HEK293T (cell line): ENCODE measurements at regions not wholly inside any gene's neighbourhood (a gene's known extent, or its start where the extent isn't known, plus 50 kb on each side); places are given as distances from the start of the nearest gene placed in this dataset.
"Not testable (repeated sequence)": the region's sequence is repeated elsewhere in the genome, so short reads cannot be mapped to it uniquely, and the experiment has no call there.

Experiments
- CTCF ChIA-PET: fragments of 350-600 bp; formaldehyde crosslinking; extraction: SDS; loops from one replicate; lab custom pipeline; 2021; ENCODE audit warnings: antibody characterized with exemption, inconsistent platforms; lab: Yijun Ruan, JAX
- POLR2A ChIA-PET: fragments of 350-600 bp; formaldehyde crosslinking; extraction: SDS; loops from one replicate; lab custom pipeline; 2020; ENCODE audit warnings: antibody characterized with exemption, inconsistent platforms; lab: Yijun Ruan, JAX
- DNase-seq: peaks from one replicate; pipeline ENCODE4 v3.0.0; 2012; ENCODE audit warnings: mixed read lengths; ENCODE audit errors: extremely low spot score
- ARNT ChIP-seq: fragments of 450-650 bp; IDR thresholded peaks from 2 replicates; pipeline ENCODE4 v1.6.1; 2017; ENCODE audit warnings: mild to moderate bottlenecking
- BHLHE40 ChIP-seq: fragments of 450-650 bp; IDR thresholded peaks from 2 replicates; pipeline ENCODE4 v1.6.1; 2016; ENCODE audit warnings: mild to moderate bottlenecking, moderate library complexity, borderline replicate concordance
- CTBP1 ChIP-seq: fragments of 450-650 bp; IDR thresholded peaks from 2 replicates; pipeline ENCODE4 v1.6.1; 2016; ENCODE audit warnings: borderline replicate concordance
- ELF4 ChIP-seq: fragments of 450-650 bp; IDR thresholded peaks from 2 replicates; pipeline ENCODE4 v1.6.1; 2017; ENCODE audit warnings: antibody characterized with exemption
- FOXA1 ChIP-seq: fragments of 450-650 bp; IDR thresholded peaks from 2 replicates; pipeline ENCODE4 v1.6.1; 2016; ENCODE audit warnings: mild to moderate bottlenecking
- FOXK2 ChIP-seq: fragments of 450-650 bp; IDR thresholded peaks from 2 replicates; pipeline ENCODE4 v1.6.1; 2016; ENCODE audit warnings: mild to moderate bottlenecking
- FOXM1 ChIP-seq: fragments of 450-650 bp; IDR thresholded peaks from 2 replicates; pipeline ENCODE4 v1.6.1; 2017; ENCODE audit warnings: mild to moderate bottlenecking, borderline replicate concordance
- HDGF ChIP-seq: fragments of 450-650 bp; IDR thresholded peaks from 2 replicates; pipeline ENCODE4 v1.6.1; 2017; ENCODE audit warnings: antibody characterized with exemption, borderline replicate concordance
- L3MBTL2 ChIP-seq: fragments of 450-650 bp; conservative IDR thresholded peaks from 2 replicates; pipeline ENCODE4 v1.6.1; 2016; ENCODE audit warnings: mild to moderate bottlenecking
- LEF1 ChIP-seq: fragments of 450-650 bp; IDR thresholded peaks from 2 replicates; pipeline ENCODE4 v1.6.1; 2017; ENCODE audit warnings: mild to moderate bottlenecking, borderline replicate concordance
- NFRKB ChIP-seq: fragments of 450-650 bp; IDR thresholded peaks from 2 replicates; pipeline ENCODE4 v1.6.1; 2016; ENCODE audit warnings: mild to moderate bottlenecking, moderate library complexity
- SP1 ChIP-seq: fragments of 450-650 bp; IDR thresholded peaks from 2 replicates; pipeline ENCODE4 v1.6.1; 2017
- SUZ12 ChIP-seq: fragments of 450-650 bp; IDR thresholded peaks from 2 replicates; pipeline ENCODE4 v1.6.1; 2016; ENCODE audit warnings: mild to moderate bottlenecking
- TARDBP ChIP-seq: fragments of 450-650 bp; IDR thresholded peaks from 2 replicates; pipeline ENCODE4 v1.6.1; 2016
- ZNF384 ChIP-seq: fragments of 450-650 bp; IDR thresholded peaks from 2 replicates; pipeline ENCODE4 v1.6.1; 2016
- TF ChIP-seq, protein P1 (sequence below): fragments of 450-650 bp; IDR thresholded peaks from 2 replicates; pipeline ENCODE4 v1.6.1; 2016

DNA sequence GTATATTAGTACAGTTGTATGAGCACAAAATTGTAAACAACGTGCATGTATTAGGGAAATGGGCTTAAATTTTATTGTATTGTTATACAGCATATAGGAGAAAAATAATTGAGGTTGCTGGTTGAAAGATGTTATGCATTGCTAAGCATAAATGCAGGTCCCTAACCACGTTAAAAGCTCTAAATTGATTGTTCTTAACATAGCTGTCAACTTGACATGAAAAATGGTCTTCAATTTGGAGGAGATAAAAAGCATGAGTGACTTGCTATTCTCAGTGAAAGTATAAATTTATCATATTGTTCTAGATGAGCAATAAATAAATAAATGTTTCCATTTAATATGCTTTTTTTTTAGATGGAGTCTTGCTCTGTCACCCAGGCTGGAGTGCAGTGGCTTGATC, 506.6 kb upstream of the ATXN7L3B start:
- TF ChIP-seq FOXK2, result no peak
- no peak for DNase-seq
- ChIA-PET CTCF (no interaction called here), POLR2A (no interaction called here)

DNA sequence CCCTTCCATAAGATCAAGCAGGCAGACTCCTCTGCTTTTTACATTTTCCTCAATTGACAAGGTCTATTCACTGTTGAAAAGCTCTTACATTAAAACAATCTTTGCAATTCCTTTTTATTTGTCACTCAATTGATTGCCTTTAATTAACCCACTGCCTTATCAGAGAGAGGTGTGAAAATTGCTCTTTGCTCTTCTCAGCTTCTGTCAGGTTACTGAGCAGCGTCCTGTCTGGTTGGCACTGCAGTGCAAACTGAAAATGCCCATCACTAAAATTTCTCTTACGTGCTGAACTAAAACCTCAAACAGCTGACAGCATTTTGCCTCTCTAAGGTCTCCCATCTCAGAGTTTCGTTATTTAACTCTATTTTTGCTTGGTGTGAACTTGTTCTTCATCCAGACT, 504.1 kb upstream of the ATXN7L3B start:
- DNase-seq, result no peak
- ChIA-PET CTCF (no interaction called here), POLR2A (no interaction called here)
- no peak for TF ChIP-seq ZNF384
- TF ChIP-seq LEF1, result no peak
- no peak for TF ChIP-seq BHLHE40
- TF ChIP-seq ARNT, result no peak
- TF ChIP-seq FOXM1, result no peak
- TF ChIP-seq CTBP1, result no peak
- no peak for TF ChIP-seq TARDBP
- no peak for TF ChIP-seq FOXA1
- TF ChIP-seq L3MBTL2, result no peak
- TF ChIP-seq ELF4, result no peak
- no peak for TF ChIP-seq NFRKB
- TF ChIP-seq, protein P1, sequence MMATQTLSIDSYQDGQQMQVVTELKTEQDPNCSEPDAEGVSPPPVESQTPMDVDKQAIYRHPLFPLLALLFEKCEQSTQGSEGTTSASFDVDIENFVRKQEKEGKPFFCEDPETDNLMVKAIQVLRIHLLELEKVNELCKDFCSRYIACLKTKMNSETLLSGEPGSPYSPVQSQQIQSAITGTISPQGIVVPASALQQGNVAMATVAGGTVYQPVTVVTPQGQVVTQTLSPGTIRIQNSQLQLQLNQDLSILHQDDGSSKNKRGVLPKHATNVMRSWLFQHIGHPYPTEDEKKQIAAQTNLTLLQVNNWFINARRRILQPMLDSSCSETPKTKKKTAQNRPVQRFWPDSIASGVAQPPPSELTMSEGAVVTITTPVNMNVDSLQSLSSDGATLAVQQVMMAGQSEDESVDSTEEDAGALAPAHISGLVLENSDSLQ, result no peak

DNA sequence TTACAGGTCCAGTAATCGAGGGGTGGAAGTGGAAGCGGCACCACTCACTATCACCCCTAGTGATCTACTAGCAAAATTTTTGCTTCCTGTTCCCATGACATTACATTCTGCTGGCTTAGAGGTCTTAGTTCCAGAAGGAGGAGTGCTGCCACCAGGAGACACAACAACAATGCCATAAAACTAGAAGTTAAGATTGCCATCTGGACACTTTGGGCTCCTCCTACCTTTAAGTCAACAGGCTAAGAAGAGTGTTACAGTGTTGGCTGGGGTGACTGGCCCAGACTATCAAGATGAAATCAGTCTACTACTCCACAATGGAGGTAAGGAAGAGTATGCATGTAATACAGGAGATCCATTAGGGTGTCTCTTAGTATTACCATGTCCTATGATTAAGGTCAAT, 498.5 kb upstream of the ATXN7L3B start:
- CTCF ChIA-PET, DNase-seq: not testable (repeated sequence)

DNA sequence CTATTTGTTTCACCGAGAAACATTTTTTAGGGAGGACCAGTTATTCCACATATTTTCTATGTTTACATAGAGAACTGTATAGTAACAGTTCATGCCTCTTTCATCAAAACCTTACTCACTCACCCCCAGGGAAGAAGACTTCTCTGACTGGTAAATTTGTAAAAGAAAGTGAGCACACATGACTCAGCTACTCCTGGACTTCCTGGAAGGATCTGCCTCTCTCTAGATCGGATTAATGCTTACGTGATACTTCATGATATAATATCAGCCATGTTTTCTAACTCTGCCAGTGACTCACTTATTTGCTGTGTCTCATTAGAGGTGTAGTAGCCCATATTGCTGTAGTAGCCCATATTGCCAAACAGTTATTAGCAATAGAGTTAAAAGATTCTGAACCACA, 494.3 kb upstream of the ATXN7L3B start:
- no peak for TF ChIP-seq HDGF
- TF ChIP-seq L3MBTL2, result no peak
- no peak for TF ChIP-seq CTBP1
- ChIA-PET CTCF (no interaction called here), POLR2A (no interaction called here)
- DNase-seq, result no peak

More for the DNA sequence above, 498.5 kb upstream of the ATXN7L3B start:
- POLR2A ChIA-PET, result not testable (repeated sequence)

DNA sequence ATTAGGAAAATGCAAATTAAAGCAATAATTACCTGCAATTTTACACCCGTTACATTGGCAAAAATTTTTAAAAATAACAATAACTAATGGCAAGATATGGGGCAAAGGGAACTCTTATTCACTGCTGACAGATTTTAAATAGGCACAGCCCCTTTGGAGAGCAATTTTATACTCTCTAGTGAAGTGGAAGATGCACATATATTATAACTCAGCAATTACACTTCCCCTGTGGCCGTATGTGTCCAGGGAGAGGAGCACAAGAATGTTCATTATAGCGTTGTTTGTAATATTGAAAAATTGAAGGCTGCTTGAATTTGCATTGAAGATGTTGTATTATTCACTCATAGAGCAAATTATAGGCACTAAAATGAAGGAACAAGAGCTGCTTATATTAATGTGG, 488.3 kb upstream of the ATXN7L3B start:
- no peak for DNase-seq
- CTCF ChIA-PET, result no interaction called here
- POLR2A ChIA-PET, result no interaction called here
- no peak for TF ChIP-seq FOXA1

DNA sequence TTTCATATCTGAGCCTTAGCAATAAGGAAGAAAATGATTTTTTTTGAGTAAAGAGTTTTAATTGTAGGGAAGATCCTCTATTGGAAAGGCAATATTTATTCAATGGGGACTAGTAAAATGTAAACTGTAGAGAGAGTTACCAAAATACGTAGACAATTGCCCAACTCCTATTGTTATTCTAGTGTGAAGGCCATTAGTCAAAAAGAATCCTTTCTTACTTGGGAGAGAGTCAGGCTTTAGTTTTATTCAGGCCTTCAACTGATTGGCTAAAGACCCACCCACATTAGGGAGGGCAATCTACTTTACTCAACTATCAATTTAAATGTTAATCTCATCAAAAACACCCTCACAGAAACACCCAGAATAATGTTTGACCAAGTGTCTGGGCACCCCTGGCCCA, 485.8 kb upstream of the ATXN7L3B start:
- CTCF ChIA-PET, result no interaction called here
- no peak for TF ChIP-seq ARNT
- no peak for TF ChIP-seq FOXK2
- no peak for TF ChIP-seq TARDBP
- TF ChIP-seq NFRKB, result no peak
- no peak for TF ChIP-seq ELF4
- no peak for DNase-seq
- POLR2A ChIA-PET, result no interaction called here

DNA sequence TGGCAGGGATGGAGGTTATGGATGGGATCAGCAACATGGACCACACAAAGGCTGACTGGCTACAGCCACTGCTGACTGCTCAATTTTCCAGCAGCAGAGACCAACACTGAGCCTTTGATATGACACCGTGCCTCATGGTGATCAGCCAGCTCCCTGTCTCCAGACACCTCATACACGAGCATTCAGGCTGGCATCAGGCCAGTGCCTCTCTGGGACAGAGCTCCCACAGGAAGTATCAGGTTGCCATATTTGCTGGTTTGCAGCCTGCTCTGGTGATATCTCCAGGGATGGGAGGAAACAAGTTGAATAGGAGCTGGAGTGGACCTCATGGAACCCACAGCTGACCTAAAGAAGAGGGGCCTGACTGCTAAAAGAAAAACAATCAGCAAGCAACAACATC, 471.2 kb upstream of the ATXN7L3B start:
- POLR2A ChIA-PET, result no interaction called here
- TF ChIP-seq ELF4 (no peak), FOXA1 (no peak), SP1 (no peak)
- CTCF ChIA-PET, result no interaction called here
- no peak for DNase-seq

DNA sequence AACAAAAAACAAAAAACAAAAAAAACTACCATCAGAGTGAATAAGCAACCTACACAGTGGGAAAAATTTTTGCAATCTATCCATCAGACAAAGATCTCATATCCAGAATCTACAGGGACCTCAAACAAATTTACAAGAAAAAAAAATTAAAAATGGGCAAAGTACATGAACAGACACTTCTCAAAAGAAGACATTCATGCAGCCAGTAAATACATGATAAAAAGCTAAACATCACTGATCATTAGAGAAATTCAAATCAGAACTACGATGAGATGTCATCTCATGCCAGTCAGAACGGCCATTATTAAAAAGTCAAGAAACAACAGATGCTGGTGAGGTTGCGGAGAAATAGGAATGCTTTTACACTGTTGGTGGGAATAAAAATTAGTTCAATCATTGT, 466.5 kb upstream of the ATXN7L3B start:
- ChIA-PET CTCF (no interaction called here), POLR2A (no interaction called here)
- no peak for TF ChIP-seq FOXM1
- TF ChIP-seq HDGF, result no peak
- no peak for TF ChIP-seq NFRKB
- TF ChIP-seq ZNF384, result no peak
- DNase-seq, result no peak

DNA sequence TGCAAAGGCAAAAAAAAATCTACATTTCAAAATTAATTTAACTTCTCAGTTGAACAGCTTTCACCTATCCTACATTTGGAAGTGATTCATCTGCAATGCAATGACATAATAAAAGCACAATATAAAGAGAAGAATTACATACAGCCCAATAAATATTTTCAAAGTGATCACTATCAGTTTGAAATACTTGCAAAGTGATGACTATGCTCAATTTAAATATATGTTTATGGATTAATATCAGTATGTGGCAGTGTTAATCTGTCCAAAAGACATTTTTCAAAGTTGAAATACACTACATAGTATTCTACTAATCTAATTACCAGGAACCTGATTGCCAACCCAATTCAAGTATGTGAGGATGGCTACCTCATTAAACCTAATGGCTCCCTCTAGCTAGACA, 460.7 kb upstream of the ATXN7L3B start:
- DNase-seq, result no peak
- ChIA-PET CTCF (no interaction called here), POLR2A (no interaction called here)
- TF ChIP-seq HDGF, result no peak
- no peak for TF ChIP-seq SUZ12
- TF ChIP-seq ZNF384, result no peak
- no peak for TF ChIP-seq ARNT
- no peak for TF ChIP-seq FOXM1
- TF ChIP-seq, protein P1, result no peak
- TF ChIP-seq BHLHE40, result no peak
- no peak for TF ChIP-seq LEF1
- TF ChIP-seq ELF4, result no peak
- TF ChIP-seq TARDBP, result no peak
- no peak for TF ChIP-seq FOXK2
- TF ChIP-seq FOXA1, result no peak
- no peak for TF ChIP-seq CTBP1
- TF ChIP-seq SP1, result no peak
- no peak for TF ChIP-seq NFRKB
